SK-N-SH (cell line): ENCODE measurements at regions not wholly inside any gene's neighbourhood (a gene's known extent, or its start where the extent isn't known, plus 50 kb on each side); places are given as distances from the start of the nearest gene placed in this dataset.

Experiments
- CTCF ChIA-PET: fragments of 300-600, 350-600 bp; formaldehyde crosslinking; extraction: SDS; loops from one replicate; lab custom pipeline; 2021; lab: Yijun Ruan, JAX
- POLR2A ChIA-PET: fragments of 350-600 bp; sonication (Branson Sonifier 250); formaldehyde crosslinking; extraction: SDS; loops from one replicate; lab custom pipeline; 2020; ENCODE audit warnings: antibody characterized with exemption, inconsistent platforms; lab: Yijun Ruan, JAX
- DNase-seq: peaks from one replicate; pipeline ENCODE4 v3.0.0; 2012
- H2AFZ ChIP-seq: fragments of 200-600 bp; sonication (generic); 2 replicates; pipeline ENCODE4 v1.8.1; 2016; ENCODE audit warnings: antibody characterized with exemption, mild to moderate bottlenecking, low read depth
- H3F3A ChIP-seq: fragments of 200-600 bp; sonication (generic); replicated peaks from 2 replicates; pipeline ENCODE3; 2016; ENCODE audit warnings: antibody characterized with exemption, mild to moderate bottlenecking; ENCODE audit not compliant: insufficient read depth
- H3K27ac ChIP-seq, 2 experiments: fragments of 200-500 bp in 1 of 2; fragments of 200-600 bp in 1 of 2; sonication (Bioruptor generic) in 1 of 2; sonication (generic), shearing (Covaris generic) in 1 of 2; 2 replicates each; pipeline versions ENCODE4 v1.5.1 to v1.6.1; 2014 to 2016; ENCODE audit warnings: low read depth in 2 of 2, inconsistent platforms in 1 of 2, low read length in 1 of 2, mild to moderate bottlenecking in 1 of 2, mixed read lengths in 1 of 2
- H3K27me3 ChIP-seq: fragments of 200-600 bp; sonication (generic), shearing (Covaris generic); 2 replicates; pipeline ENCODE4 v1.6.1; 2016; ENCODE audit warnings: mixed run types; ENCODE audit not compliant: insufficient read depth
- H3K36me3 ChIP-seq, 2 experiments: fragments of 200-500 bp in 1 of 2; fragments of 200-600 bp in 1 of 2; sonication (Bioruptor generic) in 1 of 2; sonication (generic) in 1 of 2; replicated peaks in 1 of 2; 2 replicates each; pipeline versions ENCODE3 to v1.5.1; 2014 to 2016; ENCODE audit warnings: low read length in 1 of 2, mild to moderate bottlenecking in 1 of 2; ENCODE audit not compliant: insufficient read depth in 2 of 2, control insufficient read depth in 1 of 2
- H3K4me1 ChIP-seq, 2 experiments: fragments of 200-500 bp in 1 of 2; fragments of 200-600 bp in 1 of 2; sonication (Bioruptor generic) in 1 of 2; sonication (generic), shearing (Covaris generic) in 1 of 2; 2 replicates each; pipeline versions ENCODE4 v1.5.1 to v1.6.1; 2014 to 2016; ENCODE audit warnings: low read depth in 1 of 2, low read length in 1 of 2, mixed run types in 1 of 2; ENCODE audit not compliant: insufficient read depth in 2 of 2, control insufficient read depth in 1 of 2
- H3K4me2 ChIP-seq: fragments of 200-600 bp; sonication (generic), shearing (Covaris generic); 2 replicates; pipeline ENCODE4 v1.6.1; 2017; ENCODE audit warnings: mixed run types
- H3K4me3 ChIP-seq, 2 experiments: fragments of 200-500 bp in 1 of 2; fragments of 200-600 bp in 1 of 2; sonication (Bioruptor generic) in 1 of 2; sonication (generic), shearing (Covaris generic) in 1 of 2; 2 replicates each; pipeline versions ENCODE4 v1.5.1 to v1.8.1; 2014 to 2016; ENCODE audit warnings: low read depth in 2 of 2, inconsistent platforms in 1 of 2, low read length in 1 of 2, mild to moderate bottlenecking in 1 of 2, mixed read lengths in 1 of 2, moderate library complexity in 1 of 2
- H3K79me2 ChIP-seq: fragments of 200-600 bp; sonication (generic); 2 replicates; pipeline ENCODE4 v1.8.1; 2017; ENCODE audit warnings: mild to moderate bottlenecking; ENCODE audit not compliant: insufficient read depth
- H3K9ac ChIP-seq: fragments of 200-600 bp; sonication (generic); 2 replicates; pipeline ENCODE4 v1.6.1; 2017; ENCODE audit warnings: mixed run types
- H3K9me2 ChIP-seq: fragments of 200-600 bp; sonication (generic); 2 replicates; pipeline ENCODE4 v1.6.1; 2017; ENCODE audit warnings: mixed run types
- H3K9me3 ChIP-seq: fragments of 200-600 bp; sonication (generic); 2 replicates; pipeline ENCODE4 v1.6.1; 2017; ENCODE audit warnings: mixed run types, mild to moderate bottlenecking, moderate library complexity
- H4K20me1 ChIP-seq: fragments of 200-600 bp; sonication (generic); 2 replicates; pipeline ENCODE4 v1.6.1; 2017; ENCODE audit warnings: mild to moderate bottlenecking, mixed run types; ENCODE audit not compliant: insufficient read depth
- CHD2 ChIP-seq: fragments of 150-350 bp; IDR thresholded peaks from 2 replicates; pipeline ENCODE4 v1.6.1; 2018; ENCODE audit warnings: low read length; ENCODE audit not compliant: partially characterized antibody
- GABPA ChIP-seq: IDR thresholded peaks from 2 replicates; pipeline ENCODE4 v1.4.0; 2012; ENCODE audit warnings: low read depth, mild to moderate bottlenecking
- GATA2 ChIP-seq: sonication (generic); formaldehyde crosslinking; IDR thresholded peaks from 2 replicates; pipeline ENCODE4 v1.5.0; 2020; ENCODE audit warnings: mild to moderate bottlenecking, missing genetic modification reagents
- MXI1 ChIP-seq: IDR thresholded peaks from 2 replicates; pipeline ENCODE4 v1.6.1; 2012; ENCODE audit warnings: mild to moderate bottlenecking, low read depth, low read length, improper control_type of control experiment
- NRF1 ChIP-seq: IDR thresholded peaks from 2 replicates; pipeline ENCODE4 v1.6.1; 2012; ENCODE audit warnings: low read depth, mild to moderate bottlenecking, low read length
- RAD21 ChIP-seq: IDR thresholded peaks from 2 replicates; pipeline ENCODE4 v1.6.1; 2012; ENCODE audit warnings: mild to moderate bottlenecking, low read length
- RCOR1 ChIP-seq: fragments of 150-350 bp; IDR thresholded peaks from 2 replicates; pipeline ENCODE4 v1.6.1; 2017; ENCODE audit warnings: antibody characterized with exemption, low read length
- RFX5 ChIP-seq: IDR thresholded peaks from 2 replicates; pipeline ENCODE4 v1.6.1; 2012; ENCODE audit warnings: mild to moderate bottlenecking, improper control_type of control experiment, low read length
- SMC3 ChIP-seq: IDR thresholded peaks from 2 replicates; pipeline ENCODE4 v1.6.1; 2012; ENCODE audit warnings: low read depth, low read length, improper control_type of control experiment
- TCF12 ChIP-seq: IDR thresholded peaks from 2 replicates; pipeline ENCODE4 v1.4.0; 2012
- YY1 ChIP-seq: IDR thresholded peaks from 2 replicates; pipeline ENCODE4 v1.4.0; 2012; ENCODE audit warnings: low read depth, mild to moderate bottlenecking
- WGBS: methylation state at CpG from one replicate; pipeline ENCODE4 v1.1.6; 2017; ENCODE audit warnings: low lambda C conversion rate; 5-methylcytosine and 5-hydroxymethylcytosine counted together
- TF ChIP-seq, protein P1 (sequence below): IDR thresholded peaks from 2 replicates; pipeline ENCODE4 v1.4.0; 2012; ENCODE audit warnings: low read depth, borderline replicate concordance
- TF ChIP-seq, protein P2 (sequence below): fragments of 200-600 bp; sonication (generic); IDR thresholded peaks from 2 replicates; pipeline ENCODE4 v1.6.1; 2017; ENCODE audit warnings: antibody characterized with exemption, mild to moderate bottlenecking, moderate library complexity

DNA sequence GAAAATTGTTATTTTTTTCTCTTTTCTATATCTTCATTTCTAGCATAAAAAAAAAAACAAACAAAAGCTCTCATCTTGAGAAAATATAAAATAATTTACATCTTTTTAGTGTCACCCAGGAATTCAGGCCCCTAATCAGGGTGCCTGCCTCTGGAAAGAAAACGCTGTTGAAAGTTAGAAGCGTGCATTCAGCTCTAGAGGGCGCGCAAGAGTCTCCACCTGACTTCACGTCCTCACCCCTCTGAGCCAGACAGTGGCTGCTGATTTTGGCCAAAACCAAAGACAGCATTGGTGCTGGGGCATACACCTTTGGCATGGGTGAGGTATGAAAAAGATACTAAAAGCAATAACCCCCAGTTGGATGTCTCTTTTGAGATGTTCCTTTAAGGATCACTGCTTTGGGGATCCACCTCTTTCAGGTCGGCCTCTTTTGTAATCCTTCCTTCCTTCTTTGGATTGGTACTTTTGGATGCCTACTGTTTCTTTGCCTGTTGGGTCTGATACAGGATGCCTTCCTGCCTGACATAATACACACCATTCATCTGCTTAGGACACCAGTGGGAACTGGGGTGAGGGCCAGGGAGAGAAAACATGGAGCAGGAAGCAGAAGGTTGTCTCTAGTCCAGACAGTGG lies 77.6 kb upstream of the CHRM3 start:
- H2AFZ ChIP-seq: no peak overlapping the region
- no peak overlapping the region for H3K4me2 ChIP-seq
- no peaks in the 10 kb centered on the region for H3K9me3 ChIP-seq
- H3K27ac ChIP-seq: no peak overlapping the region
- ChIA-PET POLR2A (no interaction called here), CTCF (interaction anchor here (1.3 to 1.4 kb wide), 2 partner anchors 16 to 587 kb away, joined by 3 read pairs; no protein-coding TSS in a partner anchor)
- no peaks in the 10 kb centered on the region for H3K36me3 ChIP-seq
- no peaks in the 10 kb centered on the region for H3K27me3 ChIP-seq
- no peaks in the 10 kb centered on the region for H3K79me2 ChIP-seq
- 69% methylated on average over 6 of the region's 6 CpGs for WGBS
- no peak for TF ChIP-seq GABPA
- TF ChIP-seq, protein P1, sequence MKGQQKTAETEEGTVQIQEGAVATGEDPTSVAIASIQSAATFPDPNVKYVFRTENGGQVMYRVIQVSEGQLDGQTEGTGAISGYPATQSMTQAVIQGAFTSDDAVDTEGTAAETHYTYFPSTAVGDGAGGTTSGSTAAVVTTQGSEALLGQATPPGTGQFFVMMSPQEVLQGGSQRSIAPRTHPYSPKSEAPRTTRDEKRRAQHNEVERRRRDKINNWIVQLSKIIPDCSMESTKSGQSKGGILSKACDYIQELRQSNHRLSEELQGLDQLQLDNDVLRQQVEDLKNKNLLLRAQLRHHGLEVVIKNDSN: no peak
- TF ChIP-seq RCOR1: no peak
- no peak for TF ChIP-seq NRF1
- no peak for TF ChIP-seq YY1
- TF ChIP-seq RAD21: peak; percentile 46
- TF ChIP-seq, protein P2, sequence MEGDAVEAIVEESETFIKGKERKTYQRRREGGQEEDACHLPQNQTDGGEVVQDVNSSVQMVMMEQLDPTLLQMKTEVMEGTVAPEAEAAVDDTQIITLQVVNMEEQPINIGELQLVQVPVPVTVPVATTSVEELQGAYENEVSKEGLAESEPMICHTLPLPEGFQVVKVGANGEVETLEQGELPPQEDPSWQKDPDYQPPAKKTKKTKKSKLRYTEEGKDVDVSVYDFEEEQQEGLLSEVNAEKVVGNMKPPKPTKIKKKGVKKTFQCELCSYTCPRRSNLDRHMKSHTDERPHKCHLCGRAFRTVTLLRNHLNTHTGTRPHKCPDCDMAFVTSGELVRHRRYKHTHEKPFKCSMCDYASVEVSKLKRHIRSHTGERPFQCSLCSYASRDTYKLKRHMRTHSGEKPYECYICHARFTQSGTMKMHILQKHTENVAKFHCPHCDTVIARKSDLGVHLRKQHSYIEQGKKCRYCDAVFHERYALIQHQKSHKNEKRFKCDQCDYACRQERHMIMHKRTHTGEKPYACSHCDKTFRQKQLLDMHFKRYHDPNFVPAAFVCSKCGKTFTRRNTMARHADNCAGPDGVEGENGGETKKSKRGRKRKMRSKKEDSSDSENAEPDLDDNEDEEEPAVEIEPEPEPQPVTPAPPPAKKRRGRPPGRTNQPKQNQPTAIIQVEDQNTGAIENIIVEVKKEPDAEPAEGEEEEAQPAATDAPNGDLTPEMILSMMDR: no peak
- TF ChIP-seq MXI1: no peak
- TF ChIP-seq RFX5: no peak
- peak; percentile 20; the same call in 1 of the 2 replicates for TF ChIP-seq SMC3
- H3K9me2 ChIP-seq: no peaks in the 10 kb centered on the region
- H3K4me1 ChIP-seq: peaks cover 0 to 4% of the 10 kb centered on the region in 2 experiments; a peak in 1 of 4 replicates
- H3K4me3 ChIP-seq: peak overlapping the region in 1 of 2 experiments; percentile 38; a peak in 1 of 4 replicates
- H3F3A ChIP-seq: no peaks in the 10 kb centered on the region
- peak; percentile 6 for DNase-seq
- H4K20me1 ChIP-seq: no peaks in the 10 kb centered on the region
- no peak overlapping the region for H3K9ac ChIP-seq

DNA sequence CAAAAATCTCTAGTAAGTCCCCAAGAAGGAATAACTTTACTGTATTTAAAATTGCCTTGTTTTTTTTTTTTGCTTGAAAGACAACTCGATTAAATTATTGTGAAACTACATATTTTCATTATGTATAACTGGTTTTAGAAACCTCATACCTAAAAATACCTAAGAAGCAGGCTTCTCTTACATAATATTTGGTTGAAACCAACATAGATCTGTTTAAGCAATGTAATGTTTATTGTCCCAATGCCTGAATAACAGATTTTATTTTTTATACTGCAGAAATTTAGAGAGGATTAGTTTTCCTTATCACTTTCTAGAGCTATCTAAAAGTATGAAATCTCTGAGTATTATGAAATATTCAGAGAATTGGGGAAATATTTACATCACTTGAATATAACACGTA lies 78.5 kb upstream of the CHRM3 start:
- WGBS: 42% methylated on average over 2 of the region's 2 CpGs
- CTCF ChIA-PET: interaction anchor here (0.9 to 1.3 kb wide), 2 partner anchors 17 to 588 kb away, joined by 3 read pairs; no protein-coding TSS in a partner anchor
- Histone ChIP-seq H3K27ac (no peak overlapping the region), H2AFZ (no peak overlapping the region), H3K4me3 (no peak overlapping the region), H3K4me2 (no peak overlapping the region), H3K9me2 (no peaks in the 10 kb centered on the region), H3K79me2 (no peaks in the 10 kb centered on the region), H3K9me3 (no peaks in the 10 kb centered on the region), H3K36me3 (no peaks in the 10 kb centered on the region), H3K4me1 (peaks cover 0 to 5% of the 10 kb centered on the region in 2 experiments; a peak in 2 of 4 replicates)
- DNase-seq: no peak
- TF ChIP-seq GATA2 (CRISPR knock-in tag) (no peak), TCF12 (no peak), CHD2 (no peak), GABPA (no peak)
- TF ChIP-seq, all 33 proteins: peak for 0
- H4K20me1 ChIP-seq: no peaks in the 10 kb centered on the region
- no peaks in the 10 kb centered on the region for H3K27me3 ChIP-seq
- no peak overlapping the region for H3K9ac ChIP-seq
- POLR2A ChIA-PET: no interaction called here
- H3F3A ChIP-seq: no peaks in the 10 kb centered on the region
